Endothelial cell of umbilical vein (primary cell): ENCODE measurements at regions not wholly inside any gene's neighbourhood (a gene's known extent, or its start where the extent isn't known, plus 50 kb on each side); places are given as distances from the start of the nearest gene placed in this dataset.

ENCODE experiments used
- BruUV-seq: library from RNA; stranded (reverse); fragments of 400-500 nt; replicated peaks from 2 replicates; lab custom pipeline; 2021; lab: Mats Ljungman, UMichigan
- CTCF ChIA-PET: fragments of 300-600, 350-600 bp; sonication (Branson Sonifier 250); formaldehyde crosslinking; loops from one replicate; lab custom pipeline; 2021; ENCODE audit warnings: antibody characterized with exemption, inconsistent platforms; lab: Charles Lee
- POLR2A ChIA-PET: fragments of 300-600, 350-600 bp; sonication (Branson Sonifier 250); formaldehyde crosslinking; loops from one replicate; lab custom pipeline; 2021; ENCODE audit warnings: antibody characterized with exemption, inconsistent platforms; lab: Charles Lee
- DNase-seq: peaks from one replicate; pipeline ENCODE4 v3.0.0-alpha.2; 2011; ENCODE audit warnings: low read depth, low spot score
- FAIRE-seq: peaks from 2 replicates; lab custom pipeline; 2011; peaks lifted over from hg19 to GRCh38; lab: Jason Lieb, UNC
- H2AFZ ChIP-seq: 2 replicates; pipeline ENCODE4 v1.6.0; 2012; ENCODE audit warnings: low read depth, low read length, control low read depth, inconsistent platforms
- H3K27ac ChIP-seq: 2 replicates; pipeline ENCODE4 v1.5.1; 2011; ENCODE audit warnings: low read depth, mild to moderate bottlenecking, control low read depth, low read length, moderate library complexity; ENCODE audit not compliant: insufficient read depth
- H3K27me3 ChIP-seq, 2 experiments: 2 replicates each; pipeline versions ENCODE4 v1.6.0 to v1.6.1; 2011; ENCODE audit warnings: low read length in 2 of 2, mixed read lengths in 1 of 2; ENCODE audit not compliant: control insufficient read depth in 2 of 2, insufficient read depth in 2 of 2
- H3K36me3 ChIP-seq, 2 experiments: 2 replicates in 1 of 2; 3 replicates in 1 of 2; pipeline ENCODE4 v1.5.1; 2011; ENCODE audit warnings: low read length in 2 of 2, mild to moderate bottlenecking in 1 of 2, moderate library complexity in 1 of 2; ENCODE audit not compliant: control insufficient read depth in 2 of 2, insufficient read depth in 2 of 2; ENCODE audit errors: extremely low read depth in 1 of 2
- H3K4me1 ChIP-seq: 3 replicates; pipeline ENCODE4 v1.5.1; 2011; ENCODE audit warnings: mild to moderate bottlenecking, low read length; ENCODE audit not compliant: control insufficient read depth, insufficient read depth; ENCODE audit errors: extremely low read depth
- H3K4me2 ChIP-seq: 2 replicates; pipeline ENCODE4 v1.6.1; 2011; ENCODE audit warnings: low read length, control low read depth, mixed read lengths; ENCODE audit not compliant: insufficient read depth
- H3K4me3 ChIP-seq, 3 experiments: fragments of 200-600 bp in 1 of 3; sonication (generic), shearing (Covaris generic) in 1 of 3; replicated peaks in 1 of 3; 2 replicates each; pipeline ENCODE4 v1.5.1; 2011 to 2016; ENCODE audit warnings: control low read depth in 3 of 3, low read length in 3 of 3, mild to moderate bottlenecking in 2 of 3, inconsistent platforms in 1 of 3, low read depth in 1 of 3, moderate library complexity in 1 of 3; ENCODE audit not compliant: insufficient read depth in 1 of 3
- H3K79me2 ChIP-seq: 2 replicates; pipeline ENCODE4 v1.6.0; 2012; ENCODE audit warnings: low read length, inconsistent platforms; ENCODE audit not compliant: control insufficient read depth, insufficient read depth
- H3K9ac ChIP-seq: replicated peaks from 2 replicates; pipeline ENCODE3; 2011; ENCODE audit warnings: low read length, control low read depth; ENCODE audit not compliant: insufficient read depth; ENCODE audit errors: extremely low read depth
- H3K9me1 ChIP-seq: replicated peaks from 3 replicates; pipeline ENCODE4 v1.6.0; 2011; ENCODE audit warnings: mild to moderate bottlenecking, low read length; ENCODE audit not compliant: control insufficient read depth, insufficient read depth; ENCODE audit errors: extremely low read depth
- H3K9me3 ChIP-seq: replicated peaks from 2 replicates; pipeline ENCODE4 v1.5.1; 2012; ENCODE audit warnings: low read length, inconsistent platforms; ENCODE audit not compliant: control insufficient read depth, insufficient read depth
- H4K20me1 ChIP-seq: replicated peaks from 2 replicates; pipeline ENCODE3; 2011; ENCODE audit warnings: mild to moderate bottlenecking, low read length; ENCODE audit not compliant: control insufficient read depth, insufficient read depth; ENCODE audit errors: extremely low read depth
- FOS ChIP-seq: IDR thresholded peaks from 2 replicates; pipeline ENCODE4 v1.6.1; 2011; ENCODE audit warnings: mild to moderate bottlenecking, low read length, moderate library complexity, borderline replicate concordance; ENCODE audit not compliant: insufficient read depth
- GATA2 ChIP-seq: IDR thresholded peaks from 2 replicates; pipeline ENCODE4 v1.7.0; 2011; ENCODE audit warnings: low read depth, mild to moderate bottlenecking, moderate library complexity, mixed read lengths, low read length; ENCODE audit not compliant: insufficient read length, insufficient read depth
- JUN ChIP-seq: IDR thresholded peaks from 2 replicates; pipeline ENCODE4 v1.6.1; 2011; ENCODE audit warnings: borderline replicate concordance, low read depth; ENCODE audit not compliant: insufficient read length, insufficient read depth
- MYC ChIP-seq: IDR thresholded peaks from one replicate; pipeline ENCODE4 v1.6.1; 2011; ENCODE audit warnings: mild to moderate bottlenecking, low read depth, low read length
- POLR2A ChIP-seq: IDR thresholded peaks from 2 replicates; pipeline ENCODE4 v1.6.1; 2012; ENCODE audit warnings: low read depth, mild to moderate bottlenecking, control low read depth, low read length
- POLR2AphosphoS5 ChIP-seq: IDR thresholded peaks from 2 replicates; pipeline ENCODE4 v1.6.1; 2012; ENCODE audit warnings: low read depth, mild to moderate bottlenecking, control low read depth, low read length, moderate library complexity; ENCODE audit not compliant: insufficient read depth
- dilution Hi-C: fragments of 300-500 bp; cut with MboI; formaldehyde crosslinking; loops from one replicate; pipeline ENCODE4 v1.15.0; 2019; ENCODE audit warnings: low sequenced_read_pairs; ENCODE audit not compliant: extremely low pct_ligation_motif_present
- intact Hi-C: fragments of 100-400 bp; cut with micrococcal nuclease; formaldehyde crosslinking; loops from one replicate; pipeline ENCODE4 v1.10.0; 2022
- TF ChIP-seq, protein P1 (sequence below): IDR thresholded peaks from 2 replicates; pipeline ENCODE4 v1.6.1; 2011; ENCODE audit not compliant: insufficient read depth, insufficient read length
- TF ChIP-seq, protein P2 (sequence below), 2 donors: IDR thresholded peaks; 1 replicate in 1 of 2; 2 replicates in 1 of 2; pipeline ENCODE4 v1.5.1; 2011; ENCODE audit warnings: low read length in 2 of 2, mild to moderate bottlenecking in 2 of 2, moderate library complexity in 2 of 2, control low read depth in 1 of 2, inconsistent platforms in 1 of 2, low read depth in 1 of 2; ENCODE audit not compliant: insufficient read depth in 1 of 2; ENCODE audit errors: extremely low read depth in 1 of 2

- Histone ChIP-seq H3K4me2 (no peak overlapping the region), H3K4me3 (no peak overlapping the region), H3K27me3 (peaks cover 0 to 4% of the 10 kb centered on the region in 2 experiments), H3K9ac (no peak overlapping the region), H3K27ac (no peak overlapping the region), H3K4me1 (no peaks in the 10 kb centered on the region), H3K79me2 (no peaks in the 10 kb centered on the region), H4K20me1 (no peaks in the 10 kb centered on the region), H3K9me3 (no peaks in the 10 kb centered on the region), H2AFZ (no peak overlapping the region), H3K9me1 (no peaks in the 10 kb centered on the region), H3K36me3 (no peaks in the 10 kb centered on the region)
- ChIA-PET CTCF (no interaction called here), POLR2A (no interaction called here)
- BruUV-seq, result no TSS peak
- intact Hi-C loops, result no loop called here
- dilution Hi-C loops, result no loop called here
- TF ChIP-seq JUN (no peak), FOS (no peak), MYC (no peak), POLR2A (no peak), GATA2 (no peak), POLR2AphosphoS5 (no peak)
- TF ChIP-seq, protein P1, sequence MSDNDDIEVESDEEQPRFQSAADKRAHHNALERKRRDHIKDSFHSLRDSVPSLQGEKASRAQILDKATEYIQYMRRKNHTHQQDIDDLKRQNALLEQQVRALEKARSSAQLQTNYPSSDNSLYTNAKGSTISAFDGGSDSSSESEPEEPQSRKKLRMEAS, result no peak
- TF ChIP-seq, protein P2, sequence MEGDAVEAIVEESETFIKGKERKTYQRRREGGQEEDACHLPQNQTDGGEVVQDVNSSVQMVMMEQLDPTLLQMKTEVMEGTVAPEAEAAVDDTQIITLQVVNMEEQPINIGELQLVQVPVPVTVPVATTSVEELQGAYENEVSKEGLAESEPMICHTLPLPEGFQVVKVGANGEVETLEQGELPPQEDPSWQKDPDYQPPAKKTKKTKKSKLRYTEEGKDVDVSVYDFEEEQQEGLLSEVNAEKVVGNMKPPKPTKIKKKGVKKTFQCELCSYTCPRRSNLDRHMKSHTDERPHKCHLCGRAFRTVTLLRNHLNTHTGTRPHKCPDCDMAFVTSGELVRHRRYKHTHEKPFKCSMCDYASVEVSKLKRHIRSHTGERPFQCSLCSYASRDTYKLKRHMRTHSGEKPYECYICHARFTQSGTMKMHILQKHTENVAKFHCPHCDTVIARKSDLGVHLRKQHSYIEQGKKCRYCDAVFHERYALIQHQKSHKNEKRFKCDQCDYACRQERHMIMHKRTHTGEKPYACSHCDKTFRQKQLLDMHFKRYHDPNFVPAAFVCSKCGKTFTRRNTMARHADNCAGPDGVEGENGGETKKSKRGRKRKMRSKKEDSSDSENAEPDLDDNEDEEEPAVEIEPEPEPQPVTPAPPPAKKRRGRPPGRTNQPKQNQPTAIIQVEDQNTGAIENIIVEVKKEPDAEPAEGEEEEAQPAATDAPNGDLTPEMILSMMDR (IDR thresholded peaks at IDR 0.05; ENCODE audit: extremely low read depth in 1 of 2, insufficient read depth in 1 of 2, low read depth in 1 of 2, low read length in 2 of 2), result no peak
- no peak for DNase-seq
- FAIRE-seq, result no peak
These were observed 324.8 kb upstream of the AZI2 start for GRCh38 chr3:28673446-28673845.
